Neural progenitor cell (in vitro differentiated cells): ENCODE measurements at regions not wholly inside any gene's neighbourhood (a gene's known extent, or its start where the extent isn't known, plus 50 kb on each side); places are given as distances from the start of the nearest gene placed in this dataset.

Source experiments
- CTCF ChIP-seq: fragments of 200-600 bp; sonication (generic); IDR thresholded peaks from 2 replicates; pipeline ENCODE4 v1.5.1; 2017; ENCODE audit warnings: antibody characterized with exemption, mild to moderate bottlenecking
- EZH2 ChIP-seq: fragments of 200-600 bp; sonication (generic); IDR thresholded peaks from 2 replicates; pipeline ENCODE4 v1.6.1; 2017; ENCODE audit warnings: antibody characterized with exemption, mild to moderate bottlenecking, moderate library complexity

GRCh38 chr14:84770030-84770429, 759.9 kb upstream of the FLRT2 start:
- TF ChIP-seq CTCF (no peak), EZH2 (no peak)
